Gastrocnemius medialis (tissue), 4 donors: ENCODE measurements at regions not wholly inside any gene's neighbourhood (a gene's known extent, or its start where the extent isn't known, plus 50 kb on each side); places are given as distances from the start of the nearest gene placed in this dataset.

Source experiments
- ATAC-seq, 2 donors: fragments of 150-250 bp; one replicate each; pipeline ENCODE4 v1.9.1; 2016
- DNase-seq, 2 donors: peaks; one replicate each; pipeline ENCODE4 v3.0.0-alpha.2; 2019
- H3K27ac ChIP-seq, 4 donors: fragments of 200-600 bp; sonication (generic); 1 replicate in 1 of 4; 2 replicates in 3 of 4; pipeline ENCODE4 v1.5.1; 2016 to 2018; ENCODE audit warnings: mild to moderate bottlenecking in 2 of 4, moderate library complexity in 1 of 4
- H3K27me3 ChIP-seq, 3 donors: fragments of 200-600 bp; sonication (generic) in 2 of 3; 1 replicate in 1 of 3; 2 replicates in 2 of 3; pipeline versions ENCODE4 v1.5.1 to v1.6.0; 2016 to 2019; ENCODE audit warnings: mild to moderate bottlenecking in 1 of 3, moderate library complexity in 1 of 3
- H3K36me3 ChIP-seq, 2 donors: fragments of 200-600 bp; sonication (generic) in 1 of 2; one replicate each; pipeline ENCODE4 v1.5.1; 2017 to 2018
- H3K4me1 ChIP-seq, 2 donors: fragments of 200-600 bp; sonication (generic) in 1 of 2; one replicate each; pipeline ENCODE4 v1.5.1; 2016 to 2017; ENCODE audit warnings: mild to moderate bottlenecking in 2 of 2
- H3K4me3 ChIP-seq, 4 donors: fragments of 200-600 bp; sonication (generic) in 3 of 4; 1 replicate in 1 of 4; 2 replicates in 3 of 4; pipeline ENCODE4 v1.5.1; 2016 to 2019; ENCODE audit warnings: mild to moderate bottlenecking in 2 of 4
- H3K9me3 ChIP-seq, 3 donors: fragments of 200-600 bp; sonication (generic) in 2 of 3; 1 replicate in 1 of 3; 2 replicates in 2 of 3; pipeline ENCODE4 v1.5.1; 2016 to 2019
- POLR2A ChIP-seq, 2 donors: fragments of 450-650 bp; IDR thresholded peaks; one replicate each; pipeline ENCODE4 v1.6.1; 2017; ENCODE audit warnings: antibody characterized with exemption in 2 of 2, mild to moderate bottlenecking in 2 of 2, moderate library complexity in 2 of 2
- in situ Hi-C, 4 donors: fragments of 200-750 bp; cut with MboI; loops; one replicate each; pipeline versions ENCODE4 v1.15.0 to v1.8.0; 2017; ENCODE audit warnings: low sequenced_read_pairs in 4 of 4
- intact Hi-C: fragments of 100-400 bp; cut with DNase I; formaldehyde crosslinking; loops from one replicate; pipeline ENCODE4 v1.15.1; 2023; ENCODE audit warnings: low total_unique reads
- TF ChIP-seq, protein P1 (sequence below), 5 experiments: fragments of 450-650 bp in 3 of 5; fragments of 200-600 bp in 2 of 5; sonication (generic) in 2 of 5; IDR thresholded peaks in 4 of 5; conservative IDR thresholded peaks in 1 of 5; 1 replicate in 4 of 5; 2 replicates in 1 of 5; pipeline ENCODE4 v1.5.1; 2016 to 2019; ENCODE audit warnings: antibody characterized with exemption in 5 of 5, mild to moderate bottlenecking in 3 of 5, moderate library complexity in 3 of 5

DNA sequence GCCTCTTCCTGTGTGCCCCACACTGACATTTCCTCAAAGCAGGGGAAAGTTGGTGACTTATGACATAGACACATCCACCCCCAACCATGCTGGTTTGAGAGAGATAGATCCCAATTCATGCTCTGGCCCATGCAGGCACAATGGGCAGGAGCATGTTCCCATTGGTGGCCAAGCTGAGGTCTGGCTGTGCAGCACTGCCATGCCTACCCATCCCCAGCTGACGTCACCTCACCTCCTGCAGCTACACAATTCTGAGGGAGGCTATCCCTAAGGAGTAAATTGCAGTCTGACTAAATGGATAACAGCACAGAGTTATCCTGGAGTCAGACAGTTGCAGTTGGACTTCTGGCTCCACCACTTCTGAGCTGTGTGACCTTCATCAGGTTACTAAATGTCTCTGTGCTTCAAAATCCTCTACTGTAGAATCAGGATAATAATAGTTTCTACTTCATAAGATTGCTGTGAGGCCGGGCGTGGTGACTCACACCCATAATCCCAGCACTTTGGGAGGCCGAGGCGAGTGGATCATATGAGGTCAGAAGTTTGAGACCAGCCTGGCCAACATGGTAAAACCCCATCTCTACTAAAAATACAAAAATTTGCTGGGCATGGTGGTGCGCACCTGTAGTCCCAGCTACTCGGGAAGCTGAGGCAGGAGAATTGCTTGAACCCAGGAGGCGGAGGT lies 323.9 kb downstream of the BCL11B start:
- no peak for ATAC-seq
- intact Hi-C loops = no loop called here
- Histone ChIP-seq H3K27ac (no peak overlapping the region), H3K27me3 (peaks cover 0 to 7% (median 0%) of the 10 kb centered on the region in 3 donors), H3K9me3 (no peaks in the 10 kb centered on the region), H3K36me3 (no peaks in the 10 kb centered on the region), H3K4me3 (no peak overlapping the region), H3K4me1 (peaks cover 0 to under 1% of the 10 kb centered on the region in 2 donors)
- DNase-seq = no peak
- TF ChIP-seq, protein P1, sequence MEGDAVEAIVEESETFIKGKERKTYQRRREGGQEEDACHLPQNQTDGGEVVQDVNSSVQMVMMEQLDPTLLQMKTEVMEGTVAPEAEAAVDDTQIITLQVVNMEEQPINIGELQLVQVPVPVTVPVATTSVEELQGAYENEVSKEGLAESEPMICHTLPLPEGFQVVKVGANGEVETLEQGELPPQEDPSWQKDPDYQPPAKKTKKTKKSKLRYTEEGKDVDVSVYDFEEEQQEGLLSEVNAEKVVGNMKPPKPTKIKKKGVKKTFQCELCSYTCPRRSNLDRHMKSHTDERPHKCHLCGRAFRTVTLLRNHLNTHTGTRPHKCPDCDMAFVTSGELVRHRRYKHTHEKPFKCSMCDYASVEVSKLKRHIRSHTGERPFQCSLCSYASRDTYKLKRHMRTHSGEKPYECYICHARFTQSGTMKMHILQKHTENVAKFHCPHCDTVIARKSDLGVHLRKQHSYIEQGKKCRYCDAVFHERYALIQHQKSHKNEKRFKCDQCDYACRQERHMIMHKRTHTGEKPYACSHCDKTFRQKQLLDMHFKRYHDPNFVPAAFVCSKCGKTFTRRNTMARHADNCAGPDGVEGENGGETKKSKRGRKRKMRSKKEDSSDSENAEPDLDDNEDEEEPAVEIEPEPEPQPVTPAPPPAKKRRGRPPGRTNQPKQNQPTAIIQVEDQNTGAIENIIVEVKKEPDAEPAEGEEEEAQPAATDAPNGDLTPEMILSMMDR (IDR thresholded peaks at IDR 0.05 in 4 of 5, conservative IDR thresholded peaks at IDR 0.05 in 1 of 5) = no peak
- TF ChIP-seq POLR2A (IDR thresholded peaks at IDR 0.05) = no peak
- in situ Hi-C loops = no loop called here

DNA sequence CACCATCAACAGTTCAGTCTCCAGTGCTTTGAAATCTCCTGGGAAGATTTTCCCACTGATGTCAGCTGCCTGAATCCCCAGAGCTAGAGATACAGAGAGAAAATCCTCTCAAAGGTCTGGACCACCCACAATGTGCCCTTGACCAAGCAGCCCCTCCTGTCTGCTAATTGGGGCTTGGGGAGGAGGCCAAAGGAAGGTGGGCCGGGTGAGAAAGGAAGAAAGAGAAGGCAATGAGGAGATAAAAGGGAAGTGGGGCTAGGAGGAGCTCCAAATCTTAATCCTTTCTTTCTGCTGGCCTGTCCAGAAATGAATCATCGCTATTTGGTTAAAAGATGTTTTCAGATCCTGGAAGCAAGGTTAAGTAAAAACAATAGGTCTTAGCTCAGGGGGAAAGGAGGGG lies 322.9 kb downstream of the BCL11B start:
- intact Hi-C loops (no loop called here), in situ Hi-C loops (no loop called here)
- no peaks in the 10 kb centered on the region for H3K36me3 ChIP-seq
- DNase-seq (no peak), ATAC-seq (no peak)
- no peak overlapping the region for H3K4me3 ChIP-seq
- no peaks in the 10 kb centered on the region for H3K9me3 ChIP-seq
- TF ChIP-seq, protein P1 (IDR thresholded peaks at IDR 0.05 in 4 of 5, conservative IDR thresholded peaks at IDR 0.05 in 1 of 5) = no peak
- no peak for TF ChIP-seq POLR2A (IDR thresholded peaks at IDR 0.05)
- peaks cover 3 to 4% of the 10 kb centered on the region in 2 donors for H3K4me1 ChIP-seq
- no peak overlapping the region for H3K27ac ChIP-seq
- H3K27me3 ChIP-seq = peaks cover 0 to 7% (median 0%) of the 10 kb centered on the region in 3 donors

DNA sequence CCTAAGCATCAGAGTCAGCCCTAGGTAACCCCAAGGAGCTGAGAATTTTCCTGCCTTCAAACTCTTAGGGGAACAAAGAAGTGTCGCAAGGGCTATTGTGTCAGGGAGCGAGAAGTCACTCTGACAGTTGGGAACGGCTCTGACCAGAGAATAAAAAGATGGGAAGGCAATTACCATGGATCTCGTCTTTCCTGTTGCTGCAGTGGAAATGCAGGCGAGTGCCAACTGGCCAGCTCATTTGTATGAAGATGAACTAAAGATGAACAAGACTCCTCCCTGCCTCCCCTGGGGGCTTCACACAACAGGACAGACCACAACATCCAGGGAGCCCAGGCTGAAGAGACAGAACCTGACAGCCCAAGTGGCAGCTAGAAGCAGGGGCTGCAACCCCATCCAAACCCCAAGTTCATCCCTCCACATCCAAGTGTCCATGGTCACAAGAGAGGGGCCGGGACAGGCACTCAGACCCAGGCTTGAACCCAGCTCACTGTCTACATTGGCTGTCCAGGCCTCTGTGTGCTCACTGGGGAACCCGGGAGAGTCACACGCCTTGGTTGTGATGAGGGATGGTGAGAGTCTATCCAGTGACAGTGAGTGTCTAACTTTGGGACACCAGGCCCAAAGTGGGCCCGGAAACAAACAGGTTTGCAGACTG lies 322.4 kb downstream of the BCL11B start:
- ATAC-seq (no peak), DNase-seq (peak in 1 of 2 donors; percentile 20)
- peaks cover 3 to 5% of the 10 kb centered on the region in 2 donors for H3K4me1 ChIP-seq
- no peak overlapping the region for H3K27ac ChIP-seq
- TF ChIP-seq, protein P1 (IDR thresholded peaks at IDR 0.05 in 4 of 5, conservative IDR thresholded peaks at IDR 0.05 in 1 of 5) = no peak
- TF ChIP-seq POLR2A (IDR thresholded peaks at IDR 0.05) = no peak
- peaks cover 0 to 3% (median 0%) of the 10 kb centered on the region in 3 donors for H3K27me3 ChIP-seq
- no peak overlapping the region for H3K4me3 ChIP-seq
- H3K36me3 ChIP-seq = no peaks in the 10 kb centered on the region
- in situ Hi-C loops = no loop called here
- intact Hi-C loops = no loop called here
- H3K9me3 ChIP-seq = no peaks in the 10 kb centered on the region

DNA sequence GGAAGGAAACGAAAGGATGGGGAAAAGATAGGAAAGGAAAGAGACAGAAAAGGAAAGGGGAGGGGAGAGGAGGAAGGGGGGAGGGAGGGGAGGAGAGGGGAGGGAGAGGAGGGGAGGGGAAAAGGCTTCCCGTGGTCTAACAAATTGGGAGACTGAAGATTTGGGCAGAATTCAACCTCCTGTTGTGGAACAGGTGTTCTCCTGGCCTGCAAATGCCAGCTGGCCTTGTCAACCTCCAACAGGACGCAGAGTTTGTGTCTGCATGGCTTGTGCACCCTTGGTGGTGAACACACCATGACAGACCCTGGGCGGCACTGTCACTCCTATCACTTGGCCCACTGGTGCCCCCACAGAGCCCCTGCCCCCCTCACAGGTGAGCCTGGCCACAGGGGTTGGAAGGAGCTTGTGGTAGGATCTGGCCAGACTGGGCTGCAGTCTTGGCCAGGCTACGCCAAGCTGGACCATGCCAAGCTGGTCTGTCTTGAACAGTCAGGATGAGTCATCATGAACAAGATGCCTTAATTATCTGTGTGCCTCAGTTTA lies 321.6 kb downstream of the BCL11B start:
- Histone ChIP-seq H3K36me3 (no peaks in the 10 kb centered on the region), H3K27me3 (peaks cover 0 to 3% (median 0%) of the 10 kb centered on the region in 3 donors), H3K4me1 (peaks cover 3 to 5% of the 10 kb centered on the region in 2 donors), H3K9me3 (no peaks in the 10 kb centered on the region), H3K27ac (no peak overlapping the region), H3K4me3 (no peak overlapping the region)
- DNase-seq = no peak
- intact Hi-C loops = no loop called here
- no peak for ATAC-seq
- TF ChIP-seq POLR2A (IDR thresholded peaks at IDR 0.05) = no peak
- TF ChIP-seq, protein P1 (IDR thresholded peaks at IDR 0.05 in 4 of 5, conservative IDR thresholded peaks at IDR 0.05 in 1 of 5) = no peak
- in situ Hi-C loops = no loop called here
